Panc1 (cell line): ENCODE measurements at regions not wholly inside any gene's neighbourhood (a gene's known extent, or its start where the extent isn't known, plus 50 kb on each side); places are given as distances from the start of the nearest gene placed in this dataset.

Source experiments
- ATAC-seq: fragments of 200-7000 bp; cut with Tn5 transposase; 2 replicates; pipeline ENCODE4 v1.9.1; 2020; ENCODE audit warnings: mild to moderate bottlenecking, moderate library complexity
- BruUV-seq: library from RNA; stranded (reverse); fragments of 400-500 nt; replicated peaks from 2 replicates; lab custom pipeline; 2021; lab: Mats Ljungman, UMichigan
- CTCF ChIA-PET: fragments of 300-600 bp; sonication (Branson Sonifier 250); formaldehyde crosslinking; loops from one replicate; lab custom pipeline; 2022; ENCODE audit warnings: antibody characterized with exemption; lab: Charles Lee
- POLR2A ChIA-PET: fragments of 300-600 bp; sonication (Branson Sonifier 250); formaldehyde crosslinking; loops from one replicate; lab custom pipeline; 2022; ENCODE audit warnings: antibody characterized with exemption; lab: Charles Lee
- DNase-seq: peaks from one replicate; pipeline ENCODE4 v3.0.0-alpha.2; 2010; ENCODE audit warnings: low read depth, low spot score
- H3K27ac ChIP-seq: 2 replicates; pipeline ENCODE4 v1.5.1; 2011; ENCODE audit warnings: mild to moderate bottlenecking, low read length, inconsistent platforms
- H3K27me3 ChIP-seq: fragments of 200-500 bp; sonication (Bioruptor generic); 2 replicates; pipeline ENCODE4 v1.6.0; 2014; ENCODE audit warnings: low read length, inconsistent platforms; ENCODE audit not compliant: control insufficient read depth, insufficient read depth
- H3K36me3 ChIP-seq: fragments of 200-500 bp; sonication (Bioruptor generic); 2 replicates; pipeline ENCODE4 v1.5.1; 2014; ENCODE audit warnings: inconsistent platforms, mild to moderate bottlenecking, low read length, moderate library complexity; ENCODE audit not compliant: control insufficient read depth, insufficient read depth
- H3K4me1 ChIP-seq: 2 replicates; pipeline ENCODE4 v1.5.1; 2011; ENCODE audit warnings: inconsistent platforms, mild to moderate bottlenecking, low read length, moderate library complexity; ENCODE audit not compliant: control insufficient read depth, insufficient read depth
- H3K4me3 ChIP-seq, 2 experiments: 2 replicates each; pipeline ENCODE4 v1.5.1; 2011 to 2012; ENCODE audit warnings: low read depth in 2 of 2, low read length in 2 of 2, mild to moderate bottlenecking in 2 of 2, inconsistent platforms in 1 of 2, moderate library complexity in 1 of 2
- H3K9me3 ChIP-seq: fragments of 200-500 bp; sonication (Bioruptor generic); 2 replicates; pipeline ENCODE4 v1.5.1; 2014; ENCODE audit warnings: low read depth, mild to moderate bottlenecking, inconsistent platforms, low read length, moderate library complexity; ENCODE audit not compliant: control insufficient read depth, insufficient read depth
- POLR2AphosphoS5 ChIP-seq: IDR thresholded peaks from 2 replicates; pipeline ENCODE4 v1.6.1; 2012; ENCODE audit warnings: mild to moderate bottlenecking, low read depth, low read length, moderate library complexity
- SIN3A ChIP-seq: IDR thresholded peaks from 2 replicates; pipeline ENCODE4 v1.6.1; 2012; ENCODE audit warnings: low read depth, mild to moderate bottlenecking, low read length, moderate library complexity, borderline replicate concordance; ENCODE audit not compliant: insufficient read depth
- TCF7L2 ChIP-seq: IDR thresholded peaks from 2 replicates; pipeline ENCODE4 v1.6.1; 2011; ENCODE audit warnings: mild to moderate bottlenecking, low read depth, low read length, inconsistent platforms
- in situ Hi-C: cut with HindIII; loops from 2 replicates; pipeline ENCODE4 v1.10.0; 2016; ENCODE audit warnings: low sequenced_read_pairs, low pct_unique_long_range_greater_than_20kb
- intact Hi-C: fragments of 100-400 bp; cut with micrococcal nuclease; formaldehyde crosslinking; loops from one replicate; pipeline ENCODE4 v1.10.0; 2022; ENCODE audit not compliant: unreplicated experiment
- TF ChIP-seq, protein P1 (sequence below), 2 experiments: IDR thresholded peaks; 2 replicates each; pipeline ENCODE4 v1.6.1; 2011 to 2012; ENCODE audit warnings: low read depth in 2 of 2, control low read depth in 1 of 2, low read length in 1 of 2, mild to moderate bottlenecking in 1 of 2, moderate library complexity in 1 of 2; ENCODE audit not compliant: insufficient read depth in 1 of 2
- TF ChIP-seq, protein P2 (sequence below): fragments of 450-650 bp; IDR thresholded peaks from 2 replicates; pipeline ENCODE4 v1.5.1; 2017; ENCODE audit warnings: mild to moderate bottlenecking

DNA sequence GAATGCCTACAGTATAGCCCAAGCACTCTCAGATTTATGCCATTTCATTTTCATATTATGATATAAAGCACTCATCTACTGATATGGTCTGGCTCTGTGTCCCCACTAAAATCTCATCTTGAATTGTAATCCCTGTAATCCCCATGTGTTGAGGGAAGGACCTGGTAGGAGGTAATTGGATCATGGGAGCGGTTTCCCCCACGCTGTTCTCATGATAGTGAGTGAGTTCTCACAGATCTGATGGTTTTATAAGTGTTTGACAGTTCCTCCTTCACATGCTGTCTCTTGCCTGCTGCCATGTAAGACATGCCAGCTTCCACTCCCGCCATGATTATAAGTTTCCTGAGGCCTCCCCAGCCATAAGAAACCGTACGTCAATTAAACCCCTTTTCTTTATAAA lies 171.7 kb downstream of the OTOR start:
- no peaks in the 10 kb centered on the region for H3K36me3 ChIP-seq
- DNase-seq (no peak), ATAC-seq (no peak)
- H3K27me3 ChIP-seq, result no peaks in the 10 kb centered on the region
- no peaks in the 10 kb centered on the region for H3K9me3 ChIP-seq
- TF ChIP-seq SIN3A (no peak), TCF7L2 (no peak), POLR2AphosphoS5 (no peak)
- TF ChIP-seq, protein P1, sequence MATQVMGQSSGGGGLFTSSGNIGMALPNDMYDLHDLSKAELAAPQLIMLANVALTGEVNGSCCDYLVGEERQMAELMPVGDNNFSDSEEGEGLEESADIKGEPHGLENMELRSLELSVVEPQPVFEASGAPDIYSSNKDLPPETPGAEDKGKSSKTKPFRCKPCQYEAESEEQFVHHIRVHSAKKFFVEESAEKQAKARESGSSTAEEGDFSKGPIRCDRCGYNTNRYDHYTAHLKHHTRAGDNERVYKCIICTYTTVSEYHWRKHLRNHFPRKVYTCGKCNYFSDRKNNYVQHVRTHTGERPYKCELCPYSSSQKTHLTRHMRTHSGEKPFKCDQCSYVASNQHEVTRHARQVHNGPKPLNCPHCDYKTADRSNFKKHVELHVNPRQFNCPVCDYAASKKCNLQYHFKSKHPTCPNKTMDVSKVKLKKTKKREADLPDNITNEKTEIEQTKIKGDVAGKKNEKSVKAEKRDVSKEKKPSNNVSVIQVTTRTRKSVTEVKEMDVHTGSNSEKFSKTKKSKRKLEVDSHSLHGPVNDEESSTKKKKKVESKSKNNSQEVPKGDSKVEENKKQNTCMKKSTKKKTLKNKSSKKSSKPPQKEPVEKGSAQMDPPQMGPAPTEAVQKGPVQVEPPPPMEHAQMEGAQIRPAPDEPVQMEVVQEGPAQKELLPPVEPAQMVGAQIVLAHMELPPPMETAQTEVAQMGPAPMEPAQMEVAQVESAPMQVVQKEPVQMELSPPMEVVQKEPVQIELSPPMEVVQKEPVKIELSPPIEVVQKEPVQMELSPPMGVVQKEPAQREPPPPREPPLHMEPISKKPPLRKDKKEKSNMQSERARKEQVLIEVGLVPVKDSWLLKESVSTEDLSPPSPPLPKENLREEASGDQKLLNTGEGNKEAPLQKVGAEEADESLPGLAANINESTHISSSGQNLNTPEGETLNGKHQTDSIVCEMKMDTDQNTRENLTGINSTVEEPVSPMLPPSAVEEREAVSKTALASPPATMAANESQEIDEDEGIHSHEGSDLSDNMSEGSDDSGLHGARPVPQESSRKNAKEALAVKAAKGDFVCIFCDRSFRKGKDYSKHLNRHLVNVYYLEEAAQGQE (IDR thresholded peaks at IDR 0.05; ENCODE audit: insufficient read depth in 1 of 2, low read depth in 2 of 2, low read length in 1 of 2), result no peak
- TF ChIP-seq, protein P2, sequence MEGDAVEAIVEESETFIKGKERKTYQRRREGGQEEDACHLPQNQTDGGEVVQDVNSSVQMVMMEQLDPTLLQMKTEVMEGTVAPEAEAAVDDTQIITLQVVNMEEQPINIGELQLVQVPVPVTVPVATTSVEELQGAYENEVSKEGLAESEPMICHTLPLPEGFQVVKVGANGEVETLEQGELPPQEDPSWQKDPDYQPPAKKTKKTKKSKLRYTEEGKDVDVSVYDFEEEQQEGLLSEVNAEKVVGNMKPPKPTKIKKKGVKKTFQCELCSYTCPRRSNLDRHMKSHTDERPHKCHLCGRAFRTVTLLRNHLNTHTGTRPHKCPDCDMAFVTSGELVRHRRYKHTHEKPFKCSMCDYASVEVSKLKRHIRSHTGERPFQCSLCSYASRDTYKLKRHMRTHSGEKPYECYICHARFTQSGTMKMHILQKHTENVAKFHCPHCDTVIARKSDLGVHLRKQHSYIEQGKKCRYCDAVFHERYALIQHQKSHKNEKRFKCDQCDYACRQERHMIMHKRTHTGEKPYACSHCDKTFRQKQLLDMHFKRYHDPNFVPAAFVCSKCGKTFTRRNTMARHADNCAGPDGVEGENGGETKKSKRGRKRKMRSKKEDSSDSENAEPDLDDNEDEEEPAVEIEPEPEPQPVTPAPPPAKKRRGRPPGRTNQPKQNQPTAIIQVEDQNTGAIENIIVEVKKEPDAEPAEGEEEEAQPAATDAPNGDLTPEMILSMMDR, result no peak
- ChIA-PET CTCF (no interaction called here), POLR2A (no interaction called here)
- no peak overlapping the region for H3K4me3 ChIP-seq
- BruUV-seq, result no TSS peak
- H3K27ac ChIP-seq, result no peak overlapping the region
- in situ Hi-C loops (no loop called here), intact Hi-C loops (no loop called here)
- no peaks in the 10 kb centered on the region for H3K4me1 ChIP-seq

DNA sequence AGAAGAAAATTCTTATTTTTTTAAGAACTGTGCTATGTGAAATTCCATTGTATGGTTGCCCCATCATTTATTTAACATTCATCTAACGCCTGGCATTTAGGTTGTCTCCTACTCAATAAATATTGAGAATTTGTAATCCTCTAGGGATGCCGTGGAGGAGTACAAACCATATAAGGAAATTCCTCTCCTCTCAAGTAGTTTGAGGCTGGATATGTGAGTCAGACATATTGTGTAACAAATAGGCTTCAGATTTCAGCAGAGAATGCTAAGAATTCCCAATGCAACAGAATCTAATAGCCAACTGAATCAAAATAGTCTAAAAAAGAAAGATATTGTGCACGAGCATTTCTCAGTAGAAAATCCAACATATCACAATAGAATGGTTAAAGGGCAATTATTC lies 174.7 kb downstream of the OTOR start:
- no peak overlapping the region for H3K27ac ChIP-seq
- no peaks in the 10 kb centered on the region for H3K9me3 ChIP-seq
- H3K4me1 ChIP-seq, result no peaks in the 10 kb centered on the region
- ATAC-seq (no peak), DNase-seq (no peak)
- BruUV-seq, result no TSS peak
- no peak overlapping the region for H3K4me3 ChIP-seq
- no peak for TF ChIP-seq POLR2AphosphoS5
- TF ChIP-seq, protein P2, result no peak
- no peak for TF ChIP-seq SIN3A
- TF ChIP-seq, protein P1 (IDR thresholded peaks at IDR 0.05; ENCODE audit: insufficient read depth in 1 of 2, low read depth in 2 of 2, low read length in 1 of 2), result no peak
- no peaks in the 10 kb centered on the region for H3K36me3 ChIP-seq
- intact Hi-C loops (no loop called here), in situ Hi-C loops (no loop called here)
- CTCF ChIA-PET, result no interaction called here
- POLR2A ChIA-PET, result no interaction called here
- no peaks in the 10 kb centered on the region for H3K27me3 ChIP-seq
